ENCODE measurements at regions not wholly inside any gene's neighbourhood (a gene's known extent, or its start where the extent isn't known, plus 50 kb on each side); places are given as distances from the start of the nearest gene placed in this dataset.

DNA sequence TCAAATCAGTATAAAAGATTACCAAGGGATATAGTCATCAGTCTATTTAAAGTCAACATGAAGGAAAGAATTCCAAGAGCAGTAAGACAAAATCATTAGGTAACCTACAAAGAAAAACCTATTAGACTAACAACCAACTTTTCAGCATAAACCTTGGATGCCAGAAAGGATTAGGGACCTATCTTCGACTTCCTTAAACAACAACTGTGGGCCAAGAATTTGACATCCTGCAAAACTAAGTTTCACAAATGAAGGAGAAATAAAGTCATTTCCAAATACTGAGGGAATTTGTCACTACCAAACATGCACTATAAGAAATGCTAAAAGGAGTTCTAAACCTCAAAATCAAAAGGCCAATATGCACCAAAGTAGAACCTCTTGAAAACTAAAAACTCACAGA is 147.9 kb upstream of the TFPI start:
- TF ChIP-seq, protein P1, sequence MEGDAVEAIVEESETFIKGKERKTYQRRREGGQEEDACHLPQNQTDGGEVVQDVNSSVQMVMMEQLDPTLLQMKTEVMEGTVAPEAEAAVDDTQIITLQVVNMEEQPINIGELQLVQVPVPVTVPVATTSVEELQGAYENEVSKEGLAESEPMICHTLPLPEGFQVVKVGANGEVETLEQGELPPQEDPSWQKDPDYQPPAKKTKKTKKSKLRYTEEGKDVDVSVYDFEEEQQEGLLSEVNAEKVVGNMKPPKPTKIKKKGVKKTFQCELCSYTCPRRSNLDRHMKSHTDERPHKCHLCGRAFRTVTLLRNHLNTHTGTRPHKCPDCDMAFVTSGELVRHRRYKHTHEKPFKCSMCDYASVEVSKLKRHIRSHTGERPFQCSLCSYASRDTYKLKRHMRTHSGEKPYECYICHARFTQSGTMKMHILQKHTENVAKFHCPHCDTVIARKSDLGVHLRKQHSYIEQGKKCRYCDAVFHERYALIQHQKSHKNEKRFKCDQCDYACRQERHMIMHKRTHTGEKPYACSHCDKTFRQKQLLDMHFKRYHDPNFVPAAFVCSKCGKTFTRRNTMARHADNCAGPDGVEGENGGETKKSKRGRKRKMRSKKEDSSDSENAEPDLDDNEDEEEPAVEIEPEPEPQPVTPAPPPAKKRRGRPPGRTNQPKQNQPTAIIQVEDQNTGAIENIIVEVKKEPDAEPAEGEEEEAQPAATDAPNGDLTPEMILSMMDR (IDR thresholded peaks at IDR 0.05; ENCODE audit: insufficient read depth, missing control alignments): no peak
- FAIRE-seq: no peak
- DNase-seq (ENCODE audit: insufficient read length, low spot score): no peak

DNA sequence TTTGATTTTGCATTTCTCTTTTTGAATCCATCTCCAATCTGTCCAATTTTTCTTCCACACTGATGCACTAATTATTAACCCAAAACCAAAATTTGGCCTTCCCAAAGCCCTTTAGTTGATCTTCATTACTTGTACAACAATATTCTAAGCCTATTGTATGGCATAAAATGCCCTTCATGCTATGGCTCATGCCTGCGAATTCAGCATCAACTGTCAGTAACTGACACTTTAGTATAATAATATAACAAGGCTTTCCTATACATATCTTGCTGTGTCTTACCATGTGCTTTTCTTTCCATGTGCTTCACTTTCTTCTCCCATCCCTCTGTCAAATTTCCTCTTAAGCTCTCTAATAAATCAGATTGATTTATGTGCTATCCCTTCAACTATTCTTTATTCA is 154.0 kb upstream of the TFPI start:
- DNase-seq (ENCODE audit: insufficient read length, low spot score): no peak
- TF ChIP-seq, protein P1 (IDR thresholded peaks at IDR 0.05; ENCODE audit: insufficient read depth, missing control alignments): no peak
- FAIRE-seq: no peak

DNA sequence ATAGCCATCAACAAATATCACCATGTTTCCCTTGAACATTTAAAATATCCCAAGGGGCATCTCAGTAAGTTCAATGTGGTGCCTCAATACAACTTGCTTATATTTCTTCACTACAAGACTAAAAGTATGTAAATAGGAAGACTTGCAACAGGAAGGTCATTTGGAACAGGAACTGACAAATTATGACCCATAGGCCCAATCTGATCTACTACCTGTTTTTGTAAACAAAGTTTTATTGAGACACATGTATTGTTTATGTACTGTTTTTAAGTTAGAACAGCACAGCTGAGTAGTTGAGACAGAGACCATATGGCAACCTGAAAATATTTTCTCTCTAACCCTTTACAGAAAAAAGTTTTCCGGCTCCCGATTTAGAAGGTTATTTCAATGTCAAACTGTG is 154.8 kb upstream of the TFPI start:
- TF ChIP-seq, protein P1 (IDR thresholded peaks at IDR 0.05; ENCODE audit: insufficient read depth, missing control alignments): no peak
- DNase-seq (ENCODE audit: insufficient read length, low spot score) (no peak), FAIRE-seq (no peak)

DNA sequence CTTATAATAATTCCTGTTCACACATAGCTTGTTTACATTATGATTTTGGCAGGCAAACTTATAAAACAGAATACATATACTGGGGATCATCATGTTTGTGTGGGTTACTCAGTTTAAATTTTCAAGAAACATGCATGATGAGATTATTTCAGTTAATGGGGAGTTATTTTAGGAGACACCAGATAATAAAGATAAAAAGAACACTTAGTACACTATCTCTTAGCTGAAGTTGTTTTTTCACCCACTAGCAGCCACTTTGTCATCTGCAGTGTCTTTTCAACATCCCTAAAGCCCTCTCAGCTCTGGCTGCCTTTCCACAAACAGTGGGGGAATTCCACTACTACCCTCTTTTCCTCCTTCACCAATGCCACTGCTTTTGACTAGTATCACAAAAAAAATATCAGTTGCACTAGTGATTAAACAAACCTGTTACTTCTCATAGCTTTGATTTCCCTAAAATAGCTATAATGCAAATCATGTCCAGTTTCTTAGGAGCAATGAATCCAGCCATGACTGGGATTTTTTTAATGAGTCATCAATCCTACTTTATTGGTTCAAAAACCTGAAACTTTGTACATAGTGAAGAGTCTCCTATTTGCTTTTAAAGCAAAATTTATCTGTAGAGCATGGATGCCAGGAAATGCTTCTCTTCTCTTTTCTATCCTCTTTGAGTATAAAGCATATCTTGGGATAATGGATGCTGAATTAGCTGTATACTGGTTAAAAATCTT is 156.7 kb upstream of the TFPI start:
- TF ChIP-seq, protein P1 (IDR thresholded peaks at IDR 0.05; ENCODE audit: insufficient read depth, missing control alignments): no peak

DNA sequence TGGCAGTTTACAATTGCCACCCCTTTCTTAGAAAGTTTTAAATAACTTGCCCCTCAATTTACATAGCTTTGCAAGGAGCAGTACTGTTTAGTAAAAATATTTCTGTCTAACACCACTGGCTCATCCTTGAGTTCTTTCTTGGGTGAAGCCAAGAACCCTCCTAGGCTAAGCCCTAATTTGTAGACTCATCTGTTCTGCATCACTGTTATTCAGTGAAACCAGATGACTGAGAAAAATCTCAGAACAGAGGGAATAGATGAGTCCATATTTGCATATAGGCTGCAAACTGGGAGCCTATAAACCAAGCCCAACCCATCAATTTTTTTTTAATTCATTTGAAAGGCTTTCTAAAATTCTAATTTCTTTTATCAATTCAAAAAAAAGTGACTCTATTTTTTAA is 161.4 kb upstream of the TFPI start:
- TF ChIP-seq, protein P1 (IDR thresholded peaks at IDR 0.05; ENCODE audit: insufficient read depth, missing control alignments): no peak
- DNase-seq (ENCODE audit: insufficient read length, low spot score): no peak
- FAIRE-seq: no peak

More for the DNA sequence above, 156.7 kb upstream of the TFPI start:
- no peak for DNase-seq (ENCODE audit: insufficient read length, low spot score)
- FAIRE-seq: no peak

DNA sequence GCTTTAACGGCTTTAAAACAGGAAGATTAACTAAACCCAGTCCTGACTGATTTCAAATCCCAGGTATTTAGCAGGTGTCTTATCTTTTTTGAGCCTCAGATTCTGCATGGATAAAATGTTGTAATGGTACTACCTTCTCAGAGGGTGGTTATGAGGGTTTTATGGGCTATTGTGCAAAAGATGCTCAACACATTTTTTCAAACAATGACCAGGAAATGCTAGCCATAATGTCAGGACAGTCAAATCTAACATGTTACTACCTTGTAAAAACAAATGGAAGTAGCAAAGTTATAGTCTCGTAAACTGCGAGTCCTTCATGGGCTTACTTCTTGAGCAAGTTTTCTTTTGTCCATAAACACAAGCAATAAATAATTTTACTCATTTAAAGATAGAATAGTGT is 162.1 kb upstream of the TFPI start:
- FAIRE-seq: no peak
- TF ChIP-seq, protein P1 (IDR thresholded peaks at IDR 0.05; ENCODE audit: insufficient read depth, missing control alignments): no peak
- DNase-seq (ENCODE audit: insufficient read length, low spot score): no peak

DNA sequence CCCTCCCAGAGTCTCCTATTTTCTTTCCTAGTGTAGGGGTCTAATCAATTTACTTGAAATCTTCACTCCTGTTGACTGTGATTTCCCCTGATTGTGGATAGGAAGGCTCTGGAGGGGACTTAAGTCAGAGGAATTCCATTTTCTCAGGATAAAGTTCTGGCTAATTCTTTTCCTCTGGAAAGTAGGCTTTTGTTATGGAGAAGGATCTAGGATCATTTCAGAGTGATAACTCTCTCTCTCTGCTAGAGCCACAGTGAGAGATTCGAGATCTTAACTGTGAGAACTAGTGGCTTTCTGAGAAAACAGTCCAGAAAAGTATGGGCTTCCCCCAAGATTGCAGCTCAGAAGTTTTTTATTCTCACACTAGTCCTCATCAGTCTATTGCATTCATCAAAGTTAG is 163.9 kb upstream of the TFPI start:
- DNase-seq (ENCODE audit: insufficient read length, low spot score) (no peak), FAIRE-seq (no peak)
- TF ChIP-seq, protein P1 (IDR thresholded peaks at IDR 0.05; ENCODE audit: insufficient read depth, missing control alignments): no peak
